K562 (cell line): ENCODE measurements at regions not wholly inside any gene's neighbourhood (a gene's known extent, or its start where the extent isn't known, plus 50 kb on each side); places are given as distances from the start of the nearest gene placed in this dataset.

Experiments
- CBX3 ChIP-seq, 2 experiments: IDR thresholded peaks; 1 replicate in 1 of 2; 2 replicates in 1 of 2; pipeline ENCODE4 v1.6.1; 2012; ENCODE audit warnings: inconsistent platforms in 2 of 2, low read length in 2 of 2, borderline replicate concordance in 1 of 2, control low read depth in 1 of 2
- CTBP1 ChIP-seq: fragments of 450-650 bp; IDR thresholded peaks from 2 replicates; pipeline ENCODE4 v1.6.1; 2016; ENCODE audit warnings: borderline replicate concordance
- KHSRP ChIP-seq: fragments of 450-650 bp; IDR thresholded peaks from 2 replicates; pipeline ENCODE4 v1.6.1; 2017
- POU5F1 ChIP-seq: fragments of 150-350 bp; IDR thresholded peaks from 2 replicates; pipeline ENCODE4 v1.6.1; 2014; ENCODE audit warnings: borderline replicate concordance, low read length, low read depth, mild to moderate bottlenecking; ENCODE audit not compliant: partially characterized antibody
- PTRF ChIP-seq: fragments of 450-650 bp; IDR thresholded peaks from 2 replicates; pipeline ENCODE4 v1.6.1; 2016; ENCODE audit warnings: mild to moderate bottlenecking, missing genetic modification characterization, missing compliant biosample characterization
- TEAD2 ChIP-seq: fragments of 450-650 bp; IDR thresholded peaks from 2 replicates; pipeline ENCODE4 v1.6.1; 2016; ENCODE audit warnings: missing genetic modification characterization, control low read depth, missing compliant biosample characterization
- TSC22D4 ChIP-seq: fragments of 450-650 bp; IDR thresholded peaks from 2 replicates; pipeline ENCODE4 v1.6.1; 2016; ENCODE audit warnings: missing genetic modification characterization, missing biosample characterization, control low read depth
- ZNF77 ChIP-seq: fragments of 250-450 bp; sonication (Bioruptor Pico); IDR thresholded peaks from 2 replicates; pipeline ENCODE4 v1.5.0; 2020
- TF ChIP-seq, protein P1 (sequence below): sonication (generic); IDR thresholded peaks from 2 replicates; pipeline ENCODE4 v1.6.1; 2016
- TF ChIP-seq, protein P2 (sequence below): fragments of 450-650 bp; IDR thresholded peaks from 2 replicates; pipeline ENCODE4 v1.6.1; 2014; ENCODE audit warnings: low read depth, mild to moderate bottlenecking, moderate library complexity, borderline replicate concordance
- TF ChIP-seq, protein P3 (sequence below): conservative IDR thresholded peaks from 2 replicates; pipeline ENCODE4 v1.6.1; 2011; ENCODE audit warnings: low read depth, mild to moderate bottlenecking, low read length; ENCODE audit not compliant: control insufficient read depth
- TF ChIP-seq, protein P4 (sequence below): fragments of 250-450 bp; sonication (Bioruptor Pico); IDR thresholded peaks from 2 replicates; pipeline ENCODE4 v1.8.0; 2021; ENCODE audit warnings: moderate library complexity, mild to moderate bottlenecking, inconsistent platforms

DNA sequence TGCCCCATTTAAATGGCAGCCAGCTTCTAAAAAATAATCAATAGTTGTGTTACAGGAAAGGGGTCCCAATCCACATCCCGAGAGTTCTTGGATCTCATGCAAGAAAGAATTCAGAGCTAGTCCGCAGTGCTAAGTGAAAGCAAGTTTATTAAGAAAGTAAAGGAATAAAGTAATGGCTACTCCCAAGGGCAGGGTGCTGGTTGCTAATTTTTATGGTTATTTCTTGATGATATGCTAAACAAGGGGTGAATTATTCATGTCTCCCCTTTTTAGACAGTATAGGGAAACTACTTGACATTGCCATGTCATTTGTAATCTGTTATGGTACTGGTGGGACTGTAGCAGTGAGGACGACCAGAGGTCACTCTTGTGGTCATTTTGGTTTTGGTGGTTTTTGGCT, 591.3 kb downstream of the LRFN5 start (continued):
- TF ChIP-seq, protein P1, sequence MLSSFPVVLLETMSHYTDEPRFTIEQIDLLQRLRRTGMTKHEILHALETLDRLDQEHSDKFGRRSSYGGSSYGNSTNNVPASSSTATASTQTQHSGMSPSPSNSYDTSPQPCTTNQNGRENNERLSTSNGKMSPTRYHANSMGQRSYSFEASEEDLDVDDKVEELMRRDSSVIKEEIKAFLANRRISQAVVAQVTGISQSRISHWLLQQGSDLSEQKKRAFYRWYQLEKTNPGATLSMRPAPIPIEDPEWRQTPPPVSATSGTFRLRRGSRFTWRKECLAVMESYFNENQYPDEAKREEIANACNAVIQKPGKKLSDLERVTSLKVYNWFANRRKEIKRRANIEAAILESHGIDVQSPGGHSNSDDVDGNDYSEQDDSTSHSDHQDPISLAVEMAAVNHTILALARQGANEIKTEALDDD: no peak
- TF ChIP-seq POU5F1 (no peak), CTBP1 (no peak), KHSRP (no peak), ZNF77 (CRISPR knock-in tag) (no peak), TEAD2 (tag) (no peak), TSC22D4 (tag) (no peak), CBX3 (IDR thresholded peaks at IDR 0.05; ENCODE audit: borderline replicate concordance in 1 of 2, low read length in 2 of 2) (no peak), PTRF (tag) (no peak)
- TF ChIP-seq, protein P2, sequence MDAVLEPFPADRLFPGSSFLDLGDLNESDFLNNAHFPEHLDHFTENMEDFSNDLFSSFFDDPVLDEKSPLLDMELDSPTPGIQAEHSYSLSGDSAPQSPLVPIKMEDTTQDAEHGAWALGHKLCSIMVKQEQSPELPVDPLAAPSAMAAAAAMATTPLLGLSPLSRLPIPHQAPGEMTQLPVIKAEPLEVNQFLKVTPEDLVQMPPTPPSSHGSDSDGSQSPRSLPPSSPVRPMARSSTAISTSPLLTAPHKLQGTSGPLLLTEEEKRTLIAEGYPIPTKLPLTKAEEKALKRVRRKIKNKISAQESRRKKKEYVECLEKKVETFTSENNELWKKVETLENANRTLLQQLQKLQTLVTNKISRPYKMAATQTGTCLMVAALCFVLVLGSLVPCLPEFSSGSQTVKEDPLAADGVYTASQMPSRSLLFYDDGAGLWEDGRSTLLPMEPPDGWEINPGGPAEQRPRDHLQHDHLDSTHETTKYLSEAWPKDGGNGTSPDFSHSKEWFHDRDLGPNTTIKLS: no peak
- TF ChIP-seq, protein P3, sequence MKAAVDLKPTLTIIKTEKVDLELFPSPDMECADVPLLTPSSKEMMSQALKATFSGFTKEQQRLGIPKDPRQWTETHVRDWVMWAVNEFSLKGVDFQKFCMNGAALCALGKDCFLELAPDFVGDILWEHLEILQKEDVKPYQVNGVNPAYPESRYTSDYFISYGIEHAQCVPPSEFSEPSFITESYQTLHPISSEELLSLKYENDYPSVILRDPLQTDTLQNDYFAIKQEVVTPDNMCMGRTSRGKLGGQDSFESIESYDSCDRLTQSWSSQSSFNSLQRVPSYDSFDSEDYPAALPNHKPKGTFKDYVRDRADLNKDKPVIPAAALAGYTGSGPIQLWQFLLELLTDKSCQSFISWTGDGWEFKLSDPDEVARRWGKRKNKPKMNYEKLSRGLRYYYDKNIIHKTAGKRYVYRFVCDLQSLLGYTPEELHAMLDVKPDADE: no peak
- TF ChIP-seq, protein P4, sequence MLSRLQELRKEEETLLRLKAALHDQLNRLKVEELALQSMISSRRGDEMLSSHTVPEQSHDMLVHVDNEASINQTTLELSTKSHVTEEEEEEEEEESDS: no peak
